Stomach (tissue), 8 donors: ENCODE measurements at regions not wholly inside any gene's neighbourhood (a gene's known extent, or its start where the extent isn't known, plus 50 kb on each side); places are given as distances from the start of the nearest gene placed in this dataset.
A peak's percentile ranks its signal among the peaks of the same experiment; 100 is the strongest.

Experiments
- DNase-seq, 2 donors: peaks; one replicate each; pipeline versions ENCODE4 v3.0.0 to v3.0.0-alpha.2; 2013 to 2019
- H3K27ac ChIP-seq, 5 donors: fragments of 200-600 bp in 4 of 5; sonication (generic) in 4 of 5; one replicate each; pipeline ENCODE4 v1.5.1; 2013 to 2019; ENCODE audit warnings: mild to moderate bottlenecking in 1 of 5, moderate library complexity in 1 of 5
- H3K27me3 ChIP-seq, 3 donors: fragments of 200-600 bp; sonication (generic); one replicate each; pipeline ENCODE4 v1.5.1; 2017 to 2019; ENCODE audit warnings: mixed run types in 1 of 3
- H3K36me3 ChIP-seq, 4 donors: fragments of 200-600 bp; sonication (generic); 1 replicate in 3 of 4; 2 replicates in 1 of 4; pipeline ENCODE4 v1.5.1; 2016 to 2019
- H3K4me1 ChIP-seq, 4 donors: fragments of 200-600 bp; sonication (generic); one replicate each; pipeline ENCODE4 v1.5.1; 2016 to 2019
- H3K4me3 ChIP-seq, 4 donors: fragments of 200-600 bp; sonication (generic) in 3 of 4; one replicate each; pipeline ENCODE4 v1.5.1; 2016 to 2019; ENCODE audit warnings: mild to moderate bottlenecking in 1 of 4
- H3K9me3 ChIP-seq, 4 donors: fragments of 200-600 bp; sonication (generic); one replicate each; pipeline ENCODE4 v1.5.1; 2016 to 2019
- CTCF ChIP-seq, 7 experiments: fragments of 450-650 bp in 4 of 7; fragments of 200-600 bp in 3 of 7; sonication (generic) in 3 of 7; IDR thresholded peaks; one replicate each; pipeline ENCODE4 v1.5.1; 2016 to 2019; ENCODE audit warnings: antibody characterized with exemption in 7 of 7, control low read depth in 2 of 7, mild to moderate bottlenecking in 1 of 7
- EP300 ChIP-seq: sonication (generic); formaldehyde crosslinking; IDR thresholded peaks from one replicate; pipeline ENCODE4 v1.6.1; 2017; ENCODE audit warnings: antibody characterized with exemption
- POLR2A ChIP-seq, 4 donors: fragments of 450-650 bp; IDR thresholded peaks; one replicate each; pipeline ENCODE4 v1.6.1; 2016; ENCODE audit warnings: antibody characterized with exemption in 4 of 4, control low read depth in 2 of 4, mild to moderate bottlenecking in 1 of 4, moderate library complexity in 1 of 4
- POLR2AphosphoS5 ChIP-seq, 3 donors: sonication (generic); formaldehyde crosslinking; IDR thresholded peaks; one replicate each; pipeline ENCODE4 v1.6.1; 2016; ENCODE audit warnings: antibody characterized with exemption in 3 of 3
- WGBS, 5 donors: extraction: QIAGEN DNeasy Blood & Tissue Kit in 3 of 5; methylation state at CpG; one replicate each; pipeline versions ENCODE4 v1.1.5 to v1.1.7; 2013 to 2018; 5-methylcytosine and 5-hydroxymethylcytosine counted together
- intact Hi-C: fragments of 100-400 bp; cut with DNase I; formaldehyde crosslinking; loops from one replicate; pipeline ENCODE4 v1.15.1; 2023; ENCODE audit warnings: low total_unique reads
- donor health status: healthy with polysubstance abuse.
- donor health status: Bipolar disorder and iron deficiency.
- donor health status: healthy.

DNA sequence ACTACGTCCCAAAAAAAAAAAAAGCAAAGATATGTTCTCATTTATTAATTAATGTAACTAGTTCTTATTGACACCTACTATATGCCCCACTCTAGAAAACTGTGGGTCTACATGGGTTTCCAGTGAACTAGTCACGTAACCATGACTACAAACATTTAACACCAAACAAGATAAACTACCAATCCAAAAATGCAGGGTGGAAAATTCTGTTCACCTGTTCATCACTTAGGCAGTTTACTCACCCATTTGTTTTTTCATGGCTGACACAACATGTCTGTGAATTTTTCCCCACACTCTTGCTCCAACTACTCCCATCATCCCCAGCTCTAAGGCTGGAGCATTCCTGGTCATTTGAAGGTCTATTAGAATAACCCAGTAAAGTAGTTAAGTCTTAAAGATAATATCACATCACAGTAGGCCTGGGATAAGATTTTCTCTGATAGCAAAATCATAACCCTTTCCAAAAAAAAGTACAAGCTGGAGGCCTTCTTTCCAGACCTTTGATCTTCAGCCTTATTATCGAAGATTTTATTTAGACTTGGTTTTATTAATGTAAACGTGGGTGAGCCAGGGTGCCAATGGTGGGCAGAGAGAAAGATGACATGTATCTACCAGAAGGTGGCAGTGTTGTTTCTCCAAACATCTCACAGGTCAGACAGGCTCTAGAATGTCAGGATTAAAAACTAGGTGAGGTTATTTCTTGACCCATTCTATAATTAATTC is 61.6 kb upstream of the DAAM1 start:
- TF ChIP-seq POLR2A (IDR thresholded peaks at IDR 0.05) (no peak), EP300 (no peak), POLR2AphosphoS5 (IDR thresholded peaks at IDR 0.05) (no peak), CTCF (IDR thresholded peaks at IDR 0.05) (peak in 5 of 7 experiments; percentile 43 to 84 (median 67))
- intact Hi-C loops = loop anchor here (5.0 kb wide), 1 partner anchor 315 kb away; no protein-coding TSS in a partner anchor
- WGBS, 5 donors = 37 to 44% (median 40%) methylated on average over 4 of the region's 4 CpGs
- no peaks in the 10 kb centered on the region for H3K27me3 ChIP-seq
- H3K36me3 ChIP-seq = no peaks in the 10 kb centered on the region
- H3K4me3 ChIP-seq = no peak overlapping the region
- no peaks in the 10 kb centered on the region for H3K4me1 ChIP-seq
- no peaks in the 10 kb centered on the region for H3K9me3 ChIP-seq
- H3K27ac ChIP-seq = no peak overlapping the region
- peak in 1 of 2 donors; percentile 80 for DNase-seq

DNA sequence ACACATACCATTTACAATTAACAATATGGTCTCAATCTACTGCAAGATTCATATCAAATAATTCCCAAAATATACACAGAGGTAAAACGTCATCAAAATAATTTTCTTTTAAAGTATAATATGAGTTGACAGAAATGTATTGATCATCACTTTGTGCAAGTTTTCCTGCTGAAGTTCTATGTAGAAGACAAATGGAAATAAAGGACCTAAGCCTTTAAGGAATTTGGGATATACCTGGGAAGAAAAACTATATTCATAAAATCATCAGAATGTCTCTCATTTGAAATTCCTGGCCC is 61.1 kb upstream of the DAAM1 start:
- 43 to 71% (median 59%) methylated on average over 1 of the region's 1 CpG for WGBS, 5 donors
- TF ChIP-seq POLR2A (IDR thresholded peaks at IDR 0.05) (no peak), POLR2AphosphoS5 (IDR thresholded peaks at IDR 0.05) (no peak), EP300 (no peak), CTCF (IDR thresholded peaks at IDR 0.05) (no peak)
- H3K9me3 ChIP-seq = no peaks in the 10 kb centered on the region
- no peak for DNase-seq
- intact Hi-C loops = loop anchor here (5.0 kb wide), 1 partner anchor 315 kb away; no protein-coding TSS in a partner anchor
- H3K4me3 ChIP-seq = no peak overlapping the region
- H3K27me3 ChIP-seq = no peaks in the 10 kb centered on the region
- H3K4me1 ChIP-seq = peaks cover 0 to under 1% (median 0%) of the 10 kb centered on the region in 4 donors
- H3K36me3 ChIP-seq = no peaks in the 10 kb centered on the region
- H3K27ac ChIP-seq = no peak overlapping the region

DNA sequence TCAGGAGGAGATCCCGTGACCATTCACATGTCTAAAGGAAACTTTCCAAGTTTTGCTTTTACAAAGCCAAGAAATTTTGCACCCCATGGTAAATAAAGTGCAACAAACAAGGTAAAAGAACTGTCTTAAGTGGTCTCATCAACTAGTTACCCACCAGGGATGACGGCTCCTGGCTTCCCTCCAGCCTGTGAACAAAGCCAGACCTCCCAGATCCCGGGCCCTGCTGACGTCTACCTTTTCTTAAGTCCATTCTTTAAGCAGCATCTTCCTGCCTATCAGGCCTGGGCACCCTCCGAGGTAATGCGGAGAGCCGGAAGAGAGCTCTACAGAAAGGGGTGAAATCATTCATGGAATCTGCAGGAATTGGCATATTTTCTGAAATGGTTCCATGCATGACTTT is 58.0 kb upstream of the DAAM1 start:
- H3K9me3 ChIP-seq = no peaks in the 10 kb centered on the region
- H3K36me3 ChIP-seq = no peaks in the 10 kb centered on the region
- H3K27me3 ChIP-seq = no peaks in the 10 kb centered on the region
- no peak overlapping the region for H3K4me3 ChIP-seq
- no peak overlapping the region for H3K27ac ChIP-seq
- TF ChIP-seq EP300 = no peak
- no peak for TF ChIP-seq CTCF (IDR thresholded peaks at IDR 0.05)
- no peak for TF ChIP-seq POLR2AphosphoS5 (IDR thresholded peaks at IDR 0.05)
- TF ChIP-seq POLR2A (IDR thresholded peaks at IDR 0.05) = no peak
- intact Hi-C loops = no loop called here
- peaks cover 0 to 13% (median 0%) of the 10 kb centered on the region in 4 donors for H3K4me1 ChIP-seq
- 62 to 78% (median 73%) methylated on average over 7 of the region's 7 CpGs for WGBS, 5 donors
- DNase-seq = peak in 1 of 2 donors; percentile 52

DNA sequence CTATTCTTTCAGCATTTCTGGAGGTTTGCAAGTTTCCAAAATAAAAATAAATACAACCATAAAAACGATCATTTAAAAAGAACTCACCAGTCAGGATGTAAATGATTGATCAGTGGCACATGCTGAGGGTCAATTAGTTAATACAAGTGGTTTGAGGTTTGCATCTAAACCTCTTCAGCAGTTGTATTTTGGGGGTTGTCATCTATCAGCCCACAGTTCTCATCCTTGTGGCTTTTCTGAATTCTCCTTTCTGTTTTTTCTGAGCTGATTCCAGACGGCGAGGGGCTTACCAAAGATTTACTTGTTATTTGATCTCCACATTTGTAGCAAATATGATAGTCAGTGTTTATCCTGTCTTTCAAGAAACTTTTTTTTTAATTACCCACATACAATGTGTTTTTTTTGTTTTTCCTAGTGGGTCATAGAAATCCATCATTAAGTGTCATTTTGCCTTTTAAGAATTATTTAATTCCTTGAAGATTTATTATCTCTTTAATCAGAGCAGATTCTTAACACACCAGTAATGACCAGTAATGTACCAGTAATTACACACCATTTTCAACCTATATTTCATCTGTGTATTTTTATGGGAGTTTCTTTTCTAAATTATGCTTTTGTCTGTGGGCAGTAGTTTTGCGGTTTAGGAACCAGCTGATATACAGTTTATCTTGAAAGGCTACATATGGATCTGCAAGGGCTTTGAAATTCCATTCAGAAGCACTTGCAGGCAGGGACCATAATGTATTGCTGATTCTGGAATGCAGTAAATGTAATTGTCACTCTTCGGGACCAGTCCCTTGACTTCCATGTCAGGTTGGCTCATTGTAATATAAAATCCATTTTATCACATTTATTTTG is 56.3 kb upstream of the DAAM1 start:
- Histone ChIP-seq H3K9me3 (no peaks in the 10 kb centered on the region), H3K4me3 (no peak overlapping the region), H3K4me1 (peaks cover 0 to 13% (median 0%) of the 10 kb centered on the region in 4 donors), H3K27me3 (no peaks in the 10 kb centered on the region), H3K36me3 (no peaks in the 10 kb centered on the region), H3K27ac (no peak overlapping the region)
- 67 to 78% (median 75%) methylated on average over 5 of the region's 5 CpGs for WGBS, 5 donors
- TF ChIP-seq POLR2AphosphoS5 (IDR thresholded peaks at IDR 0.05) = no peak
- TF ChIP-seq EP300 = no peak
- TF ChIP-seq CTCF (IDR thresholded peaks at IDR 0.05) = no peak
- TF ChIP-seq POLR2A (IDR thresholded peaks at IDR 0.05) = no peak
- no peak for DNase-seq
- intact Hi-C loops = no loop called here
